AG10803 (cell line): ENCODE measurements at regions not wholly inside any gene's neighbourhood (a gene's known extent, or its start where the extent isn't known, plus 50 kb on each side); places are given as distances from the start of the nearest gene placed in this dataset.

Experiments used
- DNase-seq: peaks from one replicate; pipeline ENCODE4 v3.0.0; 2010; ENCODE audit warnings: low read depth
- H3K4me3 ChIP-seq: 2 replicates; pipeline ENCODE4 v1.5.1; 2011; ENCODE audit warnings: mild to moderate bottlenecking, low read length, control low read depth
- CTCF ChIP-seq: conservative IDR thresholded peaks from 2 replicates; pipeline ENCODE4 v1.5.1; 2011; ENCODE audit warnings: mild to moderate bottlenecking, low read length, control low read depth, inconsistent platforms

- no peak for DNase-seq
- H3K4me3 ChIP-seq, result no peak overlapping the region
- TF ChIP-seq CTCF, result no peak
These were observed 111.7 kb upstream of the KCNJ15 start for GRCh38 chr21:38145104-38145503.

GRCh38 chr21:38147391-38147790 lies 109.4 kb upstream of the KCNJ15 start:
- no peak for DNase-seq

DNA sequence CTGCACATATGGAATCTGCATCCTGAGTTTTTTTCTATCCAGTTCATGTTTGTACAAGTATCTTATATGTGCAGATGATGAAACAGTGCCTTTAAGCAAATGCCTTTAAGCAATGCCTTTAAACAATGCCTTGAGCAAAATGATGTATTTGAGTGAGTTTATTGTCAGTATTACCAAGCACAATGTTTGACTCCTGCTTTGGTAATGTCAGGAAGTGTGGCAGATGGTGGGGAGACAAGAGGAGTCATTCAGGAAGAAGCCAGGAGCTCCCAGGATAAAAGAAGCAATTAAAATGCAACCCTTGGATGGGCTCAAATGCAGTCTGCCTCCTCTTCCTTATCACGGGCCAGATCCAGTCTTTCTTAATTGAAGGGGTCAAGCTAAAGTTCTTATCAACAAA lies 108.7 kb upstream of the KCNJ15 start:
- no peak for DNase-seq
- TF ChIP-seq CTCF, result no peak
- no peak overlapping the region for H3K4me3 ChIP-seq

More at GRCh38 chr21:38147391-38147790, 109.4 kb upstream of the KCNJ15 start:
- no peak for TF ChIP-seq CTCF
- H3K4me3 ChIP-seq, result no peak overlapping the region

DNA sequence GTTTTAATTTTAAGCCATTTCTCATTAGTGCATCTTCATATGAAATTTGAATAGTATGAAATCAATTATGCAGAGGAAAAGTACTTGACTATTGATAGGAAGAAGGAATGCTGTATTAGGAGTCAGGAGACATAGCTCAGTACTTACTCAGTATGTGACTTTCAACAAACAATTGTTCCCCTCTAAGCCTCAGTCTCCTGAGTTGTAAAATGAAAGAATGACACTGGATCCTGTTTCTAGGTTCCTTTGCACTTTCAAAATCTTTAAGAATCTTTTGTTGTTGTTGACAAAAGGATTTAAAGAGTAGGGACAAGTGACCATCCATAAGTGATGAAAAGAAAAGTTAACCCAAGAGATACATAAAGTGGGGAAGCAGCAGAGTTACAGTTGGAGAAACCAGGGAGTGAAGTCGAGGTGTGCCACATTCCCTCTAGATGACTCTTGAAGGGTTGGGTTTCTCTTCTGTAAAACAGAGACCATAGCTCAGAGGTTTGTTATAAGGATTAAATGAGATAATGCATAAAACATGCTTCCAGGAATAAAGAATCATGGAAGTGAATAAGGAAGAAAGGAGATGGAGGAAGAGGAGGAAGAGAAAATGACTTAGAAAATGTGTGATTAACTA lies 105.7 kb upstream of the KCNJ15 start:
- DNase-seq, result no peak
- TF ChIP-seq CTCF, result no peak
- H3K4me3 ChIP-seq, result no peak overlapping the region

- TF ChIP-seq CTCF, result no peak
- H3K4me3 ChIP-seq, result no peak overlapping the region
- peak; percentile 79 for DNase-seq
These were observed 100.6 kb upstream of the KCNJ15 start for GRCh38 chr21:38156200-38156599.

- no peak overlapping the region for H3K4me3 ChIP-seq
- peak; percentile 81 for TF ChIP-seq CTCF
- peak; percentile 94 for DNase-seq
These were observed 97.4 kb upstream of the KCNJ15 start for GRCh38 chr21:38159355-38159754.

DNA sequence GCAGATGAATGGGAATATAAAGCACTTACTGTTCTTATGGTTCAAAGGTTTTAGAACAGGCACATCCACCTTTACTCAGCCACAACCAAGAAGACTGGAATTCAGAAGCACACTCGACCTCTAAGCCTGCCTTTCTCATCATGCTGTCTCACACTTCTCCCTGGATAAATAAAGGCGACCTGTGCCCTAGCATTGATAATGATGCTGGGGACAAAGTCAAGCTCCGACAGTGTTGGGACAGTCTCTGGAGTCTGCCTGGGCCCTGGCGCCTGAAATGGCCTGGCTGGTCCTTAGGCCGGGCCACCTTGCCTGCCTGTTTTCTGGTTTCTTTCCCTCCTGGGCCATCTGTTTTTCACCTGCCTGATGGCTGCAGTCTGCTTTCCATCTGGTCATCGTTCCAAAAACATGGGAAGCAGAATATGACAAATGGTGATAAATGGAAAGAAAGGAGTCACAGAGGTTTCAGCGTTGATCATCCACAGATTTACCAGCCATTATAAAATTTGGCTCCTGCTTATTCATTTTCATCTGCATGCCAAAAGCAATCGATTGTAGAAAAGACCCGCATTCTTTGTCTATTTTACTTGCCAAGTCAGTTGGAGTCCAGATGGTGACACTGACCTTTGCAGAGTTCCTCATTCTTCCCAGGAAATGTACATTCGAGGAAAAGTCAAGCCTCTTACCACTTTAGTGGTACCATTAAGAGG lies 91.2 kb upstream of the KCNJ15 start:
- H3K4me3 ChIP-seq, result no peak overlapping the region
- TF ChIP-seq CTCF, result no peak
- peak; percentile 87 for DNase-seq
